Mammary epithelial cell (primary cell): ENCODE measurements at regions not wholly inside any gene's neighbourhood (a gene's known extent, or its start where the extent isn't known, plus 50 kb on each side); places are given as distances from the start of the nearest gene placed in this dataset.

Experiments used
- CTCF ChIP-seq, 2 donors: IDR thresholded peaks in 1 of 2; conservative IDR thresholded peaks in 1 of 2; 2 replicates each; pipeline ENCODE4 v1.5.1; 2011 to 2012; ENCODE audit warnings: inconsistent platforms in 2 of 2, low read length in 2 of 2, mild to moderate bottlenecking in 2 of 2, control low read depth in 1 of 2, low read depth in 1 of 2; ENCODE audit not compliant: insufficient read depth in 1 of 2; ENCODE audit errors: extremely low read depth in 1 of 2
- EZH2 ChIP-seq: IDR thresholded peaks from 2 replicates; pipeline ENCODE4 v1.6.1; 2012; ENCODE audit warnings: low read length, inconsistent platforms, borderline replicate concordance

DNA sequence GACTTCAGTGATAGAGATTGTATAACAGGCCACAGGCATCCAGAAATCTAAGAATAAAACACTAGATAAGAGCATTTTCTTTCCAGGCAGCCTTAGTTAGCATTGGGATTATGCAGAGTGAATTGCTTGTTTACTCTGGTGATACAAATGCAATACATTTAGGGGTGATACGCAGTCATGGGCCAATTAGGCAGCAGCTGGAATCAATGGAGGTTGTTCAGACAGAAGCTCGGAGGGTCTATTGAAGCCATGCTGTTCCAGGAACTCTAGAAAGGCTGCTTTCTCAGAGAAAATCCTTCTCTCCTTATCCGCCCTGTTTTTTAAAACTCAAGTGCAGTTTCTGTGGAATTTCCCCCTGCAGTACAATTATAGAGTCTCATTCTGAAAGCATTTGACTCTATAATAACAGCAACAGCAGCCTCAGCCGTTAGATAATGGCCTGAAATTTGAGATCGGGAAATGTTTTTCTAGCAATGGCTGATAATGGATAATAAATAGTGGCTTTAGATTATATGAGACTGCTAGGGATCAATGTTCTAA lies 364.3 kb upstream of the HS3ST5 start:
- TF ChIP-seq CTCF (conservative IDR thresholded peaks at IDR 0.05 in 1 of 2, IDR thresholded peaks at IDR 0.05 in 1 of 2; ENCODE audit: extremely low read depth in 1 of 2, insufficient read depth in 1 of 2, low read depth in 1 of 2, low read length in 2 of 2): no peak
- TF ChIP-seq EZH2: no peak
